KMS-11 (cell line): ENCODE measurements at regions not wholly inside any gene's neighbourhood (a gene's known extent, or its start where the extent isn't known, plus 50 kb on each side); places are given as distances from the start of the nearest gene placed in this dataset.

Source experiments
- H2AFZ ChIP-seq: fragments of 200-600 bp; sonication (generic); 2 replicates; pipeline ENCODE4 v1.6.1; 2016; ENCODE audit warnings: antibody characterized with exemption, mixed run types, low read depth
- H3K27ac ChIP-seq: fragments of 200-600 bp; sonication (generic); 2 replicates; pipeline ENCODE4 v1.6.1; 2016; ENCODE audit warnings: mild to moderate bottlenecking, mixed run types
- H3K27me3 ChIP-seq: fragments of 200-600 bp; sonication (generic); 2 replicates; pipeline ENCODE4 v1.6.1; 2017; ENCODE audit warnings: mild to moderate bottlenecking, low read depth, mixed run types, moderate library complexity; ENCODE audit not compliant: insufficient read depth
- H3K36me3 ChIP-seq: fragments of 200-600 bp; sonication (generic); 2 replicates; pipeline ENCODE4 v1.6.1; 2017; ENCODE audit warnings: mild to moderate bottlenecking, mixed run types; ENCODE audit not compliant: insufficient read depth
- H3K4me1 ChIP-seq: fragments of 200-600 bp; sonication (generic); 2 replicates; pipeline ENCODE4 v1.6.1; 2016; ENCODE audit warnings: mild to moderate bottlenecking, low read depth, mixed run types; ENCODE audit not compliant: poor library complexity, severe bottlenecking
- H3K4me2 ChIP-seq: fragments of 200-600 bp; sonication (generic); 2 replicates; pipeline ENCODE4 v1.7.0; 2016; ENCODE audit warnings: mild to moderate bottlenecking, mixed run types
- H3K4me3 ChIP-seq: fragments of 200-600 bp; sonication (generic); IDR thresholded peaks from 2 replicates; pipeline ENCODE4 v1.6.1; 2017; ENCODE audit warnings: low read depth, low read length, mixed read lengths; ENCODE audit not compliant: insufficient read depth
- H3K79me2 ChIP-seq: fragments of 200-600 bp; sonication (generic); 2 replicates; pipeline ENCODE4 v1.6.1; 2016; ENCODE audit warnings: low read depth, mixed run types; ENCODE audit not compliant: insufficient read depth
- H3K9ac ChIP-seq: fragments of 200-600 bp; sonication (generic); 2 replicates; pipeline ENCODE4 v1.6.1; 2016; ENCODE audit warnings: mild to moderate bottlenecking, mixed run types
- H4K20me1 ChIP-seq: fragments of 200-600 bp; sonication (generic); 2 replicates; pipeline ENCODE4 v1.6.1; 2016; ENCODE audit warnings: mild to moderate bottlenecking, mixed run types; ENCODE audit not compliant: insufficient read depth
- TF ChIP-seq, protein P1 (sequence below): fragments of 200-600 bp; sonication (generic); conservative IDR thresholded peaks from 2 replicates; pipeline ENCODE4 v1.6.1; 2017; ENCODE audit warnings: low read depth, mild to moderate bottlenecking, antibody characterized with exemption, low read length, moderate library complexity, mixed read lengths

DNA sequence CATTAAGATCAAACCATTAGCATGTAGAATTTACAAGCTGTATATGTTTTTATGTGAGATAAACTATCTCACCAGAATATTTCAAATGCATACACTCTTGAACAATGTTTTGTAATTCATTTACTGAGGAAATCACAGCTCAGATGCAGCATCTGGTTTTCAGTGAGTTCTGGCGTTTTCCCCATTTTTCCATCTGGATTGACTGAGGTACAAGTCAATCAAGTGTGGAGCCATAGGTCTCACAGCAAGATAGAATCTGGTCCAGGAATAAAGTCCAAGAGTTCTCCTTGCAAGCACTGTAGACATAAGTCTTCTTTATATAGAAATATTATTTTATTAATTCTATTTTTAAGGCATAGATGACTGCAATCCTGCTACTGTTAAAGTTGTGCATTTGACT lies 219.3 kb downstream of the ZBBX start:
- no peaks in the 10 kb centered on the region for H3K27me3 ChIP-seq
- no peaks in the 10 kb centered on the region for H3K79me2 ChIP-seq
- no peak overlapping the region for H3K27ac ChIP-seq
- no peaks in the 10 kb centered on the region for H4K20me1 ChIP-seq
- H3K9ac ChIP-seq: no peak overlapping the region
- H3K4me1 ChIP-seq: no peaks in the 10 kb centered on the region
- H3K4me3 ChIP-seq: no peak overlapping the region
- H3K4me2 ChIP-seq: no peak overlapping the region
- no peak overlapping the region for H2AFZ ChIP-seq
- TF ChIP-seq, protein P1, sequence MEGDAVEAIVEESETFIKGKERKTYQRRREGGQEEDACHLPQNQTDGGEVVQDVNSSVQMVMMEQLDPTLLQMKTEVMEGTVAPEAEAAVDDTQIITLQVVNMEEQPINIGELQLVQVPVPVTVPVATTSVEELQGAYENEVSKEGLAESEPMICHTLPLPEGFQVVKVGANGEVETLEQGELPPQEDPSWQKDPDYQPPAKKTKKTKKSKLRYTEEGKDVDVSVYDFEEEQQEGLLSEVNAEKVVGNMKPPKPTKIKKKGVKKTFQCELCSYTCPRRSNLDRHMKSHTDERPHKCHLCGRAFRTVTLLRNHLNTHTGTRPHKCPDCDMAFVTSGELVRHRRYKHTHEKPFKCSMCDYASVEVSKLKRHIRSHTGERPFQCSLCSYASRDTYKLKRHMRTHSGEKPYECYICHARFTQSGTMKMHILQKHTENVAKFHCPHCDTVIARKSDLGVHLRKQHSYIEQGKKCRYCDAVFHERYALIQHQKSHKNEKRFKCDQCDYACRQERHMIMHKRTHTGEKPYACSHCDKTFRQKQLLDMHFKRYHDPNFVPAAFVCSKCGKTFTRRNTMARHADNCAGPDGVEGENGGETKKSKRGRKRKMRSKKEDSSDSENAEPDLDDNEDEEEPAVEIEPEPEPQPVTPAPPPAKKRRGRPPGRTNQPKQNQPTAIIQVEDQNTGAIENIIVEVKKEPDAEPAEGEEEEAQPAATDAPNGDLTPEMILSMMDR: no peak
- no peaks in the 10 kb centered on the region for H3K36me3 ChIP-seq

DNA sequence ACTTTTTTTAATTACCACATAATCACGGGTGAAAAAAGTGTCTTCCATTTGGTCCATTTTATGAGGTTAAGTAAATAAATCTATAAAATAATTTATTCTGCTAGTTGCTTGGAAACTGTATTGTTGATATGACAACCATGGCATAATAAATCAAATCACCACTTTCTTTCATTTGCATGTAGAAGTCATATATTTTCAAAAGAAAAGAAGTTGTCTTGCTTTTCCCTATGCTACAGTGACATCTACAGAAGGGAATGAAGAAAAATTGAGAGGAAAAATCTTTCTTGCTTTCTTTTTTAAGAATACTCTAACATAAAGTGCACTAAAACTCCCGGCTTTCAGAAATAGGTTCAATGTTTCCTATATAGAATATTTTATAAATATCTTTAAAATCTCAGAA lies 228.5 kb downstream of the ZBBX start:
- TF ChIP-seq, protein P1: no peak
- H3K4me1 ChIP-seq: no peaks in the 10 kb centered on the region
- no peak overlapping the region for H3K4me3 ChIP-seq
- H3K4me2 ChIP-seq: no peak overlapping the region
- H2AFZ ChIP-seq: no peak overlapping the region
- H3K9ac ChIP-seq: no peak overlapping the region
- no peaks in the 10 kb centered on the region for H4K20me1 ChIP-seq
- H3K27me3 ChIP-seq: no peaks in the 10 kb centered on the region
- H3K79me2 ChIP-seq: no peaks in the 10 kb centered on the region
- no peaks in the 10 kb centered on the region for H3K36me3 ChIP-seq
- H3K27ac ChIP-seq: no peak overlapping the region

DNA sequence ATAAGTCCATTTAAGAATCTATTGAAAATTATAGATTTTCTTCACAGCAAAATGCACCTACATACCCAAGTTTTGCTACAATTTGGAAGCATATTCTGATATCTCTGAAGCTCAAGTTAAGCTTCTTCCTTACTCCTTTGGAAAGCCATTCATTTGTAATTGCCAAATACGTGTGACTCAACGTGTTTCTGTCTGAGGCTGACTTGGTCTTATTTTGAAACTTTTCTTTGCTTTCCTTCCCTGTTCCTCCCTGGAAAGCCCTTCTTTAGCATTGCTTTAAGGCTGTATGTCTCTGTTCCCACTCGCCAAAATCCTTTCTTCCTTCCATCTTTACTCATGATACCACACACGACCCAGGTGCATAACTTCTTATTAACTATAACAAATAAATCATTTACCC lies 232.0 kb downstream of the ZBBX start:
- Histone ChIP-seq H3K4me2 (no peak overlapping the region), H3K27me3 (no peaks in the 10 kb centered on the region), H2AFZ (no peak overlapping the region), H3K4me1 (no peaks in the 10 kb centered on the region), H4K20me1 (no peaks in the 10 kb centered on the region), H3K36me3 (no peaks in the 10 kb centered on the region), H3K79me2 (no peaks in the 10 kb centered on the region), H3K27ac (no peak overlapping the region), H3K9ac (no peak overlapping the region), H3K4me3 (no peak overlapping the region)
- TF ChIP-seq, protein P1: no peak

DNA sequence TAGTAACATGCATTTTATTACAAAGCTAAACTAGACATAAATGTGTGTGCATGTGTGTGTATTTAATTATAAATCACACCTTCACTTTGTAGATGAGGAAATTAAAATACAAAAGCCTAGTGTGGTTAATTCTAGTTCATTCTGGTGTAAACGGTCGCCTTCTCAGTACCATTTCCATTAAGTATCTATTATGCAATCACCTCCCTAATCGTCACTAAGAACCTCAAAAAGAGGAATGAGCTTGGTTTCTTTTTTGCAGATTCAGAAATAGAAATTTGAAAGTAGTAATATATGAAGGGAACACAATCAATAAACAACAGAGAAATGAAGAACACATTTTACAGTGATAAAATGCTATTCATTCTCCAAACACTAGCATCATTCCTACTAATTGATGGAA lies 233.2 kb downstream of the ZBBX start:
- Histone ChIP-seq H3K9ac (no peak overlapping the region), H3K4me1 (no peaks in the 10 kb centered on the region), H3K27ac (no peak overlapping the region), H4K20me1 (no peaks in the 10 kb centered on the region), H2AFZ (no peak overlapping the region), H3K4me3 (no peak overlapping the region), H3K27me3 (no peaks in the 10 kb centered on the region), H3K4me2 (no peak overlapping the region), H3K36me3 (no peaks in the 10 kb centered on the region), H3K79me2 (no peaks in the 10 kb centered on the region)
- TF ChIP-seq, protein P1: no peak
